Mammary epithelial cell (primary cell): ENCODE measurements at regions not wholly inside any gene's neighbourhood (a gene's known extent, or its start where the extent isn't known, plus 50 kb on each side); places are given as distances from the start of the nearest gene placed in this dataset.

Experiments
- CTCF ChIP-seq, 2 donors: IDR thresholded peaks in 1 of 2; conservative IDR thresholded peaks in 1 of 2; 2 replicates each; pipeline ENCODE4 v1.5.1; 2011 to 2012; ENCODE audit warnings: inconsistent platforms in 2 of 2, low read length in 2 of 2, mild to moderate bottlenecking in 2 of 2, control low read depth in 1 of 2, low read depth in 1 of 2; ENCODE audit not compliant: insufficient read depth in 1 of 2; ENCODE audit errors: extremely low read depth in 1 of 2
- EZH2 ChIP-seq: IDR thresholded peaks from 2 replicates; pipeline ENCODE4 v1.6.1; 2012; ENCODE audit warnings: low read length, inconsistent platforms, borderline replicate concordance

GRCh38 chr5:147061431-147061830 lies 173.4 kb upstream of the STK32A start:
- TF ChIP-seq CTCF (conservative IDR thresholded peaks at IDR 0.05 in 1 of 2, IDR thresholded peaks at IDR 0.05 in 1 of 2; ENCODE audit: extremely low read depth in 1 of 2, insufficient read depth in 1 of 2, low read depth in 1 of 2, low read length in 2 of 2) (no peak), EZH2 (no peak)
